ENCODE measurements at regions not wholly inside any gene's neighbourhood (a gene's known extent, or its start where the extent isn't known, plus 50 kb on each side); places are given as distances from the start of the nearest gene placed in this dataset.

DNA sequence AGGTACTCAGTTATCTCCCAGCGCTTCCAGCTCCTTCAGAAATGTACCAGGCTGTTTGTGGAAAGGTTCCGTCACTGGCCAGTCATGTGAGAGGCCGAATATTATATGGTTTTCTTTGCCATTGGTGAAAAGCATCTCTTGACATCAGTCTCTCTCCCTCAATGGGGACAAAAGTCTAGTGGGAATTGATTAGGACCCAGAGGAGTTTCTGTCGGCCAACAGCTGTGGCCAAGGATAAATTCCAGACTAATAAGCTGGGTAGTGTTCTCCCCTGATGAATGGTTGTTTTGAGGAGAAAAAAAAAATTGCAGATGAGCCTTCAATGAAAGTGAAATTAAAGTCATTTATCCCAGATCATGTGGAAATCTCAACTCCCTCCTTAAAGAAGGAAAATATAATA is 404.7 kb upstream of the THRB start:
- intact Hi-C loops (cut with DNase I): no loop called here
- TF ChIP-seq POLR2A (IDR thresholded peaks at IDR 0.05): no peak
- TF ChIP-seq, protein P1, sequence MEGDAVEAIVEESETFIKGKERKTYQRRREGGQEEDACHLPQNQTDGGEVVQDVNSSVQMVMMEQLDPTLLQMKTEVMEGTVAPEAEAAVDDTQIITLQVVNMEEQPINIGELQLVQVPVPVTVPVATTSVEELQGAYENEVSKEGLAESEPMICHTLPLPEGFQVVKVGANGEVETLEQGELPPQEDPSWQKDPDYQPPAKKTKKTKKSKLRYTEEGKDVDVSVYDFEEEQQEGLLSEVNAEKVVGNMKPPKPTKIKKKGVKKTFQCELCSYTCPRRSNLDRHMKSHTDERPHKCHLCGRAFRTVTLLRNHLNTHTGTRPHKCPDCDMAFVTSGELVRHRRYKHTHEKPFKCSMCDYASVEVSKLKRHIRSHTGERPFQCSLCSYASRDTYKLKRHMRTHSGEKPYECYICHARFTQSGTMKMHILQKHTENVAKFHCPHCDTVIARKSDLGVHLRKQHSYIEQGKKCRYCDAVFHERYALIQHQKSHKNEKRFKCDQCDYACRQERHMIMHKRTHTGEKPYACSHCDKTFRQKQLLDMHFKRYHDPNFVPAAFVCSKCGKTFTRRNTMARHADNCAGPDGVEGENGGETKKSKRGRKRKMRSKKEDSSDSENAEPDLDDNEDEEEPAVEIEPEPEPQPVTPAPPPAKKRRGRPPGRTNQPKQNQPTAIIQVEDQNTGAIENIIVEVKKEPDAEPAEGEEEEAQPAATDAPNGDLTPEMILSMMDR (IDR thresholded peaks at IDR 0.05): no peak
- DNase-seq: no peak
- Histone ChIP-seq H3K4me1 (no peaks in the 10 kb centered on the region), H3K27ac (no peak overlapping the region), H3K9me3 (no peaks in the 10 kb centered on the region), H3K36me3 (no peaks in the 10 kb centered on the region), H3K27me3 (no peaks in the 10 kb centered on the region), H3K4me3 (no peak overlapping the region)
- WGBS (ENCODE audit: insufficient coverage, low coverage, low lambda C conversion rate, missing lambda C conversion rate): 63% methylated on average over 3 of the region's 4 CpGs
- no peak for ATAC-seq

DNA sequence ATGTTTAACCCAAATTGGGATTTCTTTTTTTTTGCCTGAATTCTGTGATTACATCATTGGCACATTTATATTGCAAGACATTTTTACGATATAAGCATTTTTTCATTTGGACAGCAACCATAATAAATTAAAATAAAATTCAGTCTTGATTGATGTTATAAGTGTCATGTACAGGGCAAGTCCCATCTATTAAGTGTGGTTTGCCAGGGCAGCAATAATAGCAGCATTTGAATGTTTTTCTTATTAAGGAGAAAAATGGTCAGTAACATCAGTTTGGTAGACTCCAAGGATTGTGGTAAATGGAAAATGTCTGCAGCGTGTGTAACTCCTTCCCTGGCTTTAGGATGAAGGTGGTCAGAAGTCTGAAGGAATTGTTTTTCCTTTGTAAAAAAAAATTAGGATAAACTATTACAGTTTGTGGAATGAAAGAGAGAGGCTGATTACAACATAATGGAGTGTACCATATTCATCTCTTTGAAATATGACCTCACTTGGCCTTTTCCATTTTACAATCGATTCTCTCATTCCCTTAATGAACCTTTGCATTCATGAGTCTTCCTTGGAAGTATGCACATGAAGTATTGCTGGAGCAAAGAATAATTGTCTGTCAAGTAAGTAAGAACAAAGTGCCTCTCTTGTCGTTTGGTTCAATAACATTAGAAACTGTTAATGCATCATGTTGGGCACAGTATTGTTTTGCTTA is 405.4 kb upstream of the THRB start:
- H3K4me3 ChIP-seq: no peak overlapping the region
- H3K4me1 ChIP-seq: no peaks in the 10 kb centered on the region
- no peaks in the 10 kb centered on the region for H3K27me3 ChIP-seq
- no peaks in the 10 kb centered on the region for H3K36me3 ChIP-seq
- no peak for TF ChIP-seq POLR2A (IDR thresholded peaks at IDR 0.05)
- TF ChIP-seq, protein P1 (IDR thresholded peaks at IDR 0.05): no peak
- ATAC-seq: no peak
- intact Hi-C loops (cut with DNase I): no loop called here
- 53% methylated on average over 4 of the region's 4 CpGs for WGBS (ENCODE audit: insufficient coverage, low coverage, low lambda C conversion rate, missing lambda C conversion rate)
- no peak for DNase-seq
- no peaks in the 10 kb centered on the region for H3K9me3 ChIP-seq
- no peak overlapping the region for H3K27ac ChIP-seq

DNA sequence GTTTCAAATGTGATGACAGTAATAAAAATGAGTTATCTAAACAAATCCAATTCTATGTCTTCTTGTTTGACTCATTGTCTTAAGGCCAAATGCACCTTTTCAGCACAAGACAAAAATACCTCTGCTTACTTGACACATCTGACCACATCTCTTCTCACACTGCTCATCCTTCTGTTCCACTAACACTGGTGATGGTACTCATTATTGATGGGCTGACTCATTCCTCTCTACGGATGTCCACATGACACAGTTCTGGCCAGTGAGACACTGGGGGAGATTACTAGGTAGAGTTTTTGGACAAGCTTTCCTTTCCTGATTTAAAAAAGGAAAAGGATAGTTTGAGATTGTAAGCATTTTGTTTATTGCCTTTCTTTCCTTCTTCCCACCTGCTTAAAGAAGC is 410.6 kb upstream of the THRB start:
- no peaks in the 10 kb centered on the region for H3K27me3 ChIP-seq

DNA sequence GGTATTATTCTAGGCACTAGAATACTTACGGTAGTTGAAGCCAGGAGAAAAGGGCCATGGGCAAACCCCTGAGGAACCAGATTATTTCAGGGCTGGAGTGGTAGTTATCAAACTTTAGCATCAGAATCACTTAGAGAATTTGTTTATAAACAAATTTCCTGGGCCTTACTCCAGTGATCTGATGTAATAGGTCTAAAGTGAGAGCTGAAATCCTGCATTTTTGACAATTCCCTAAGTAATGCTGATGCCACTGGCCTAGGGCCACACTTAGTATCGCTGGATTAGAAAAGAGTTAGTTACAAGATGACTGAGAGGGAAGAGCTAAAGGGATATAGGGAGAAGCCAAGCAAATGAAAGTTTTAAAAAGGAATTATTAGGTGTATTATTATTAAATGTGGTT is 412.5 kb upstream of the THRB start:
- intact Hi-C loops (cut with DNase I): no loop called here
- ATAC-seq: no peak
- no peak for TF ChIP-seq POLR2A (IDR thresholded peaks at IDR 0.05)
- TF ChIP-seq, protein P1 (IDR thresholded peaks at IDR 0.05): no peak
- Histone ChIP-seq H3K27me3 (no peaks in the 10 kb centered on the region), H3K36me3 (no peaks in the 10 kb centered on the region), H3K4me3 (no peak overlapping the region), H3K27ac (no peak overlapping the region), H3K9me3 (no peaks in the 10 kb centered on the region), H3K4me1 (no peaks in the 10 kb centered on the region)
- no peak for DNase-seq
- WGBS (ENCODE audit: insufficient coverage, low coverage, low lambda C conversion rate, missing lambda C conversion rate): 81% methylated on average over 2 of the region's 2 CpGs

More for the DNA sequence above, 410.6 kb upstream of the THRB start:
- TF ChIP-seq POLR2A (IDR thresholded peaks at IDR 0.05): no peak
- TF ChIP-seq, protein P1 (IDR thresholded peaks at IDR 0.05): no peak
- WGBS (ENCODE audit: insufficient coverage, low coverage, low lambda C conversion rate, missing lambda C conversion rate): 60% methylated on average over 1 of the region's 1 CpG
- no peak overlapping the region for H3K27ac ChIP-seq
- intact Hi-C loops (cut with DNase I): no loop called here
- H3K9me3 ChIP-seq: no peaks in the 10 kb centered on the region
- no peak for DNase-seq
- no peaks in the 10 kb centered on the region for H3K4me1 ChIP-seq
- ATAC-seq: no peak
- no peaks in the 10 kb centered on the region for H3K36me3 ChIP-seq
- no peak overlapping the region for H3K4me3 ChIP-seq

Measured in right lobe of liver (tissue), 6 donors.